MM.1S (cell line): ENCODE measurements at regions not wholly inside any gene's neighbourhood (a gene's known extent, or its start where the extent isn't known, plus 50 kb on each side); places are given as distances from the start of the nearest gene placed in this dataset.
A peak's percentile ranks its signal among the peaks of the same experiment; 100 is the strongest.

Source experiments
- DNase-seq: peaks from one replicate; pipeline ENCODE4 v3.0.0-alpha.2; 2015
- H2AFZ ChIP-seq: fragments of 300-600 bp; sonication (generic); 2 replicates; pipeline ENCODE4 v1.6.0; 2016; ENCODE audit warnings: antibody characterized with exemption, low read length
- H3F3A ChIP-seq: fragments of 300-600 bp; sonication (generic); 2 replicates; pipeline ENCODE4 v1.6.1; 2016; ENCODE audit warnings: mild to moderate bottlenecking, antibody characterized with exemption, low read length, moderate library complexity, mixed read lengths; ENCODE audit not compliant: insufficient read depth
- H3K27ac ChIP-seq: fragments of 300-600 bp; sonication (generic); 2 replicates; pipeline ENCODE4 v1.5.1; 2016; ENCODE audit warnings: mild to moderate bottlenecking, low read length
- H3K27me3 ChIP-seq: fragments of 300-600 bp; sonication (generic); replicated peaks from 2 replicates; pipeline ENCODE4 v1.6.0; 2016; ENCODE audit warnings: low read length; ENCODE audit not compliant: insufficient read depth
- H3K36me3 ChIP-seq: fragments of 300-600 bp; sonication (generic); replicated peaks from 2 replicates; pipeline ENCODE4 v1.6.1; 2016; ENCODE audit warnings: mild to moderate bottlenecking, low read length, mixed read lengths; ENCODE audit not compliant: insufficient read depth
- H3K4me1 ChIP-seq: fragments of 300-600 bp; sonication (generic); 2 replicates; pipeline ENCODE4 v1.6.1; 2016; ENCODE audit warnings: low read length, mixed read lengths
- H3K4me2 ChIP-seq: fragments of 300-600 bp; sonication (generic); 2 replicates; pipeline ENCODE4 v1.6.0; 2016; ENCODE audit warnings: low read depth, low read length
- H3K4me3 ChIP-seq: fragments of 300-600 bp; sonication (generic); 2 replicates; pipeline ENCODE4 v1.5.1; 2016; ENCODE audit warnings: low read length, mixed read lengths
- H3K79me2 ChIP-seq: fragments of 300-600 bp; sonication (generic); 2 replicates; pipeline ENCODE4 v1.6.1; 2016; ENCODE audit warnings: mixed run types, low read length, mixed read lengths
- H3K9ac ChIP-seq: fragments of 300-600 bp; sonication (generic); 2 replicates; pipeline ENCODE4 v1.6.1; 2016; ENCODE audit warnings: low read length, mixed read lengths
- H3K9me2 ChIP-seq: fragments of 300-600 bp; sonication (generic); replicated peaks from 2 replicates; pipeline ENCODE4 v1.6.1; 2016; ENCODE audit warnings: mild to moderate bottlenecking, low read length, mixed read lengths; ENCODE audit not compliant: insufficient read depth
- H3K9me3 ChIP-seq: fragments of 300-600 bp; sonication (generic); replicated peaks from 2 replicates; pipeline ENCODE4 v1.6.1; 2016; ENCODE audit warnings: mild to moderate bottlenecking, low read length, mixed read lengths; ENCODE audit not compliant: insufficient read depth
- H4K20me1 ChIP-seq: fragments of 300-600 bp; sonication (generic); 2 replicates; pipeline ENCODE4 v1.6.1; 2016; ENCODE audit warnings: mild to moderate bottlenecking, low read length, moderate library complexity, mixed read lengths; ENCODE audit not compliant: insufficient read depth
- EZH2 ChIP-seq: fragments of 300-600 bp; sonication (generic); optimal IDR thresholded peaks from 2 replicates; pipeline ENCODE3; 2017; ENCODE audit warnings: low read depth, mild to moderate bottlenecking, antibody characterized with exemption, low read length, mixed read lengths
- EZH2phosphoT487 ChIP-seq: fragments of 300-600 bp; sonication (generic); IDR thresholded peaks from 2 replicates; pipeline ENCODE4 v1.6.1; 2018; ENCODE audit warnings: antibody characterized with exemption, low read length
- TF ChIP-seq, protein P1 (sequence below): fragments of 300-600 bp; sonication (generic); IDR thresholded peaks from 2 replicates; pipeline ENCODE4 v1.5.1; 2016; ENCODE audit warnings: antibody characterized with exemption, low read length, mixed read lengths

DNA sequence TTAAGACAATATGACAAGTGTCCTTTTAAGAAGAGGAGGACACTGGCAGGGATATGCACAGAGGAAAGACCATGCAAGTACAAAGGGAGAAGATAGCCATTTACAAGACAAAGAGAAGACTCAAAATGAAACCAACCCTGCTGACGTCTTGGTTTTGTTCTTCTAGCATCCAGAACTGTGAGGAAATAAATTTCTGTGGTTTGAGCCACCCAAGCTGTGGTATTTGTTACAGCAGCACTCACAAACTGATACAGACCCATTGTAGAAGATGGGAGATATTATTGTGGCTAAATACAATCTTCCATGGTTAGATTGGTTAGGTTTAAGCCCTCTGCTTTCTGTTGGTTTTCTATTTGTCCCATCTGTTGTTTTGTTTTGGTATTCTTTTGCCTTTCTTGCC, 88.6 kb upstream of the SLC35F1 start:
- Histone ChIP-seq H4K20me1 (no peaks in the 10 kb centered on the region), H2AFZ (no peak overlapping the region), H3K27ac (no peak overlapping the region), H3K27me3 (no peaks in the 10 kb centered on the region), H3K4me1 (no peaks in the 10 kb centered on the region), H3K4me3 (no peak overlapping the region), H3K9ac (no peak overlapping the region), H3K9me2 (no peaks in the 10 kb centered on the region), H3F3A (no peaks in the 10 kb centered on the region), H3K36me3 (no peaks in the 10 kb centered on the region), H3K79me2 (no peaks in the 10 kb centered on the region), H3K4me2 (no peak overlapping the region), H3K9me3 (no peaks in the 10 kb centered on the region)
- no peak for TF ChIP-seq EZH2
- TF ChIP-seq, protein P1, sequence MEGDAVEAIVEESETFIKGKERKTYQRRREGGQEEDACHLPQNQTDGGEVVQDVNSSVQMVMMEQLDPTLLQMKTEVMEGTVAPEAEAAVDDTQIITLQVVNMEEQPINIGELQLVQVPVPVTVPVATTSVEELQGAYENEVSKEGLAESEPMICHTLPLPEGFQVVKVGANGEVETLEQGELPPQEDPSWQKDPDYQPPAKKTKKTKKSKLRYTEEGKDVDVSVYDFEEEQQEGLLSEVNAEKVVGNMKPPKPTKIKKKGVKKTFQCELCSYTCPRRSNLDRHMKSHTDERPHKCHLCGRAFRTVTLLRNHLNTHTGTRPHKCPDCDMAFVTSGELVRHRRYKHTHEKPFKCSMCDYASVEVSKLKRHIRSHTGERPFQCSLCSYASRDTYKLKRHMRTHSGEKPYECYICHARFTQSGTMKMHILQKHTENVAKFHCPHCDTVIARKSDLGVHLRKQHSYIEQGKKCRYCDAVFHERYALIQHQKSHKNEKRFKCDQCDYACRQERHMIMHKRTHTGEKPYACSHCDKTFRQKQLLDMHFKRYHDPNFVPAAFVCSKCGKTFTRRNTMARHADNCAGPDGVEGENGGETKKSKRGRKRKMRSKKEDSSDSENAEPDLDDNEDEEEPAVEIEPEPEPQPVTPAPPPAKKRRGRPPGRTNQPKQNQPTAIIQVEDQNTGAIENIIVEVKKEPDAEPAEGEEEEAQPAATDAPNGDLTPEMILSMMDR = no peak
- TF ChIP-seq EZH2phosphoT487 = no peak
- no peak for DNase-seq

DNA sequence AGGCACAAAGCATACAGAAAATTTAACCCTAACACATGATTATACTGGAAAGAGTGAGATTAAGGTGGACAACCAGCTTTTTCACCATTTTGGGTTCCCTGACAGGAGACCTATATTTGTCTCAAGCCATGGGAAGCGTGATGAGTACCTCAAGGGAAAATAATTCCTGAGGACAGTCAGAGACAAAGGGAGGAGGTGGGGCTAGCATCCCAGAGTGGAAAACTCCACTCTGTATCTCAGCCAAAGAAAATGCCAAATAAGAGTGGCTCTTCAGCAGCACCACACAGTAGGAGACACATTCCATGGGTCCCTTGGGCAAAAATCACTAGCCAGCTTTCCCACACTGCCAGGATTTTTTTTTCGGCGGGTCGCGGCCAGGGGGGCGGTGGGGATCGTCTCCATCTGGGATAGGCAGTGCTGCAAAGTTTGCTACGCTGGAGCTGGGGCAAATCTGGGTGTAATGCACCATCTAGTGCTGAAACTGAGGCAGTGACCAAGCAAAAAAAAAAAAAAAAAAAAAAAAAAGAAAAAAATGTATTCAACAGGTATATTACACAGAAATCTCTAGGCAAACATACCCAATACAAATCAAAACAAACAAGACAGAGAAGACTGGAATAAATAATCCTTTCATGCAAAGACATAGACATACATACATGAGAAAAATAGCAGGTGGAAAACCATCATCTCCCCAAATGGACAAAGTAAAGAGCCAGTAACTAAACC, 77.3 kb upstream of the SLC35F1 start:
- TF ChIP-seq EZH2 (no peak), EZH2phosphoT487 (no peak)
- TF ChIP-seq, protein P1 = peak; percentile 43
- H2AFZ ChIP-seq = peak overlapping the region; percentile 73
- H3K27me3 ChIP-seq = no peaks in the 10 kb centered on the region
- no peaks in the 10 kb centered on the region for H3K36me3 ChIP-seq
- peak overlapping the region; percentile 67; the same call in 1 of the 2 replicates for H3K4me2 ChIP-seq
- H3K4me3 ChIP-seq = peak overlapping the region; percentile 34; the same call in 1 of the 2 replicates
- DNase-seq = peak; percentile 18
- no peaks in the 10 kb centered on the region for H4K20me1 ChIP-seq
- H3K9me3 ChIP-seq = no peaks in the 10 kb centered on the region
- no peaks in the 10 kb centered on the region for H3F3A ChIP-seq
- no peaks in the 10 kb centered on the region for H3K9me2 ChIP-seq
- no peak overlapping the region for H3K27ac ChIP-seq
- peak overlapping the region; percentile 22; the same call in 1 of the 2 replicates for H3K9ac ChIP-seq
- no peaks in the 10 kb centered on the region for H3K4me1 ChIP-seq
- no peaks in the 10 kb centered on the region for H3K79me2 ChIP-seq

DNA sequence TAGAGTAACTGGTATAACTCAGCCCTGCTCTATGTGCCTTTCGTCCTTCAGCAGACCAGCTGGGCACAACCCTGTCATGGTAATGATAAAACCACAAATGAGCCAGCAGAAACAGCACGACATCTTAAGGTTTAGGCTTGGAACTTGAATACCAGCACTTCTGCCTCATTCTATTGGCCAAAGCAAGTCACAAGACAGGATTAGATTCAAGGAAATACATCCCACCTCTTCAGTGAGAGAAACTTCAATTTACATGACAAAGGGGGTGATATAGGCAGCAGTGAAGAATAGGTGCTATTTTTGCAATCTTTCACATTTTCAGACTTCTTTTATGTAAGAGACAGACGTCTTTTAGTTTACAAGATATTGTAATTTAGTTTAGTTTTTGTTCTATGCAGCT, 69.8 kb upstream of the SLC35F1 start:
- Histone ChIP-seq H3K27me3 (no peaks in the 10 kb centered on the region), H3K27ac (no peak overlapping the region), H3K4me2 (no peak overlapping the region), H3K36me3 (no peaks in the 10 kb centered on the region), H3K9me2 (no peaks in the 10 kb centered on the region), H3K9me3 (no peaks in the 10 kb centered on the region), H2AFZ (no peak overlapping the region), H3K9ac (no peak overlapping the region), H3K4me3 (no peak overlapping the region), H3F3A (no peaks in the 10 kb centered on the region), H3K79me2 (no peaks in the 10 kb centered on the region), H3K4me1 (no peaks in the 10 kb centered on the region), H4K20me1 (no peaks in the 10 kb centered on the region)
- TF ChIP-seq, protein P1 = no peak
- TF ChIP-seq EZH2 (no peak), EZH2phosphoT487 (no peak)
- DNase-seq = no peak
